A673 (cell line): ENCODE measurements at regions not wholly inside any gene's neighbourhood (a gene's known extent, or its start where the extent isn't known, plus 50 kb on each side); places are given as distances from the start of the nearest gene placed in this dataset.

Experiments used
- BruUV-seq: library from RNA; stranded (reverse); fragments of 400-500 nt; replicated peaks from 2 replicates; lab custom pipeline; 2021; lab: Mats Ljungman, UMichigan
- CTCF ChIA-PET: fragments of 300-600 bp; sonication (Branson Sonifier 250); formaldehyde crosslinking; loops from one replicate; lab custom pipeline; 2022; ENCODE audit warnings: antibody characterized with exemption; lab: Charles Lee
- POLR2A ChIA-PET: fragments of 300-600 bp; sonication (Branson Sonifier 250); formaldehyde crosslinking; loops from one replicate; lab custom pipeline; 2022; ENCODE audit warnings: antibody characterized with exemption; ENCODE audit not compliant: low non-redundant PET; lab: Charles Lee
- DNase-seq: peaks from one replicate; pipeline ENCODE4 v3.0.0-alpha.2; 2015; ENCODE audit warnings: low spot score
- H3K27ac ChIP-seq: fragments of 200-600 bp; sonication (generic); 2 replicates; pipeline ENCODE4 v1.5.1; 2016; ENCODE audit warnings: mixed run types, low read depth, mild to moderate bottlenecking, mixed read lengths, antibody characterized with exemption, low read length; ENCODE audit not compliant: poor library complexity, severe bottlenecking
- H3K27me3 ChIP-seq: fragments of 200-600 bp; sonication (generic); replicated peaks from 2 replicates; pipeline ENCODE4 v1.6.1; 2017; ENCODE audit warnings: mixed run types, low read depth, mild to moderate bottlenecking, mixed read lengths, antibody characterized with exemption, low read length; ENCODE audit not compliant: insufficient read depth, poor library complexity
- H3K36me3 ChIP-seq: fragments of 200-600 bp; sonication (generic); 2 replicates; pipeline ENCODE4 v1.6.1; 2016; ENCODE audit warnings: mixed run types, mild to moderate bottlenecking, mixed read lengths, antibody characterized with exemption, low read length; ENCODE audit not compliant: insufficient read depth, poor library complexity, severe bottlenecking
- H3K4me1 ChIP-seq: fragments of 200-600 bp; sonication (generic); 2 replicates; pipeline ENCODE4 v1.6.1; 2017; ENCODE audit warnings: mixed run types, mild to moderate bottlenecking, mixed read lengths, antibody characterized with exemption, low read length; ENCODE audit not compliant: insufficient read depth, poor library complexity, severe bottlenecking
- H3K4me3 ChIP-seq: fragments of 200-600 bp; sonication (generic); 2 replicates; pipeline ENCODE4 v1.5.1; 2016; ENCODE audit warnings: low read depth, mixed run types, mild to moderate bottlenecking, mixed read lengths, low read length; ENCODE audit not compliant: poor library complexity, severe bottlenecking
- H3K9me3 ChIP-seq: fragments of 200-600 bp; sonication (generic); 2 replicates; pipeline ENCODE4 v1.6.1; 2016; ENCODE audit warnings: mixed run types, low read depth, mild to moderate bottlenecking, mixed read lengths, antibody characterized with exemption, low read length; ENCODE audit not compliant: poor library complexity, severe bottlenecking
- CTCF ChIP-seq: fragments of 300-800, 200-600 bp; sonication (generic); conservative IDR thresholded peaks from 2 replicates; pipeline ENCODE4 v1.5.1; 2017; ENCODE audit warnings: low read depth, mild to moderate bottlenecking, antibody characterized with exemption, low read length, moderate library complexity, mixed read lengths
- EZH2 ChIP-seq: fragments of 200-600 bp; sonication (generic); IDR thresholded peaks from 2 replicates; pipeline ENCODE4 v1.6.1; 2017; ENCODE audit warnings: borderline replicate concordance, low read depth, mild to moderate bottlenecking, mixed read lengths, antibody characterized with exemption, low read length; ENCODE audit not compliant: poor library complexity, severe bottlenecking
- intact Hi-C: fragments of 100-400 bp; cut with micrococcal nuclease; formaldehyde crosslinking; loops from one replicate; pipeline ENCODE4 v1.10.0; 2022; ENCODE audit not compliant: unreplicated experiment

GRCh38 chr16:13397126-13397525 lies 495.7 kb downstream of the SHISA9 start:
- no peak for DNase-seq

GRCh38 chr16:13401641-13402040 lies 500.2 kb downstream of the SHISA9 start:
- POLR2A ChIA-PET: no interaction called here
- Histone ChIP-seq H3K27ac (no peak overlapping the region), H3K27me3 (no peaks in the 10 kb centered on the region), H3K4me1 (no peaks in the 10 kb centered on the region), H3K9me3 (peaks cover 8% of the 10 kb centered on the region), H3K4me3 (no peak overlapping the region), H3K36me3 (no peaks in the 10 kb centered on the region)
- CTCF ChIA-PET: no interaction called here
- TF ChIP-seq EZH2 (no peak), CTCF (no peak)
- DNase-seq: no peak
- no TSS peak for BruUV-seq
- intact Hi-C loops: no loop called here

More at GRCh38 chr16:13397126-13397525, 495.7 kb downstream of the SHISA9 start:
- BruUV-seq: no TSS peak
- Histone ChIP-seq H3K27me3 (no peaks in the 10 kb centered on the region), H3K4me1 (no peaks in the 10 kb centered on the region), H3K4me3 (no peak overlapping the region), H3K36me3 (no peaks in the 10 kb centered on the region), H3K9me3 (peaks cover 4% of the 10 kb centered on the region), H3K27ac (no peak overlapping the region)
- intact Hi-C loops: no loop called here
- no peak for TF ChIP-seq CTCF
- TF ChIP-seq EZH2: no peak
- POLR2A ChIA-PET: no interaction called here
- CTCF ChIA-PET: no interaction called here

- CTCF ChIA-PET: no interaction called here
- H3K4me3 ChIP-seq: no peak overlapping the region
- POLR2A ChIA-PET: no interaction called here
- no peak for DNase-seq
- peaks cover 8% of the 10 kb centered on the region for H3K9me3 ChIP-seq
- H3K27me3 ChIP-seq: no peaks in the 10 kb centered on the region
- TF ChIP-seq CTCF (no peak), EZH2 (no peak)
- no peak overlapping the region for H3K27ac ChIP-seq
- no TSS peak for BruUV-seq
- intact Hi-C loops: no loop called here
- no peaks in the 10 kb centered on the region for H3K4me1 ChIP-seq
- no peaks in the 10 kb centered on the region for H3K36me3 ChIP-seq
These were observed 501.2 kb downstream of the SHISA9 start for GRCh38 chr16:13402601-13403000.
